Adrenal gland (tissue), 9 donors: ENCODE measurements at regions not wholly inside any gene's neighbourhood (a gene's known extent, or its start where the extent isn't known, plus 50 kb on each side); places are given as distances from the start of the nearest gene placed in this dataset.
A peak's percentile ranks its signal among the peaks of the same experiment; 100 is the strongest.

ENCODE experiments used
- DNase-seq, 7 donors: peaks; one replicate each; pipeline ENCODE4 v3.0.0-alpha.2; 2019 to 2020
- H3K27ac ChIP-seq, 5 donors: fragments of 200-600 bp; sonication (generic) in 4 of 5; 1 replicate in 3 of 5; 2 replicates in 2 of 5; pipeline versions ENCODE4 v1.5.1 to v1.8.0; 2016 to 2020; ENCODE audit warnings: mild to moderate bottlenecking in 1 of 5
- H3K27me3 ChIP-seq: fragments of 200-600 bp; 2 replicates; pipeline ENCODE4 v1.8.0; 2021
- H3K36me3 ChIP-seq, 2 donors: fragments of 200-600 bp; replicated peaks in 1 of 2; 1 replicate in 1 of 2; 2 replicates in 1 of 2; pipeline versions ENCODE4 v1.5.1 to v1.8.0; 2018 to 2022
- H3K4me1 ChIP-seq, 2 donors: fragments of 200-600 bp; replicated peaks in 1 of 2; 1 replicate in 1 of 2; 2 replicates in 1 of 2; pipeline versions ENCODE4 v1.5.1 to v1.8.0; 2018 to 2021
- H3K4me3 ChIP-seq, 4 donors: fragments of 200-600 bp; sonication (generic) in 3 of 4; one replicate each; pipeline ENCODE4 v1.5.1; 2016 to 2018
- H3K9me3 ChIP-seq, 3 donors: fragments of 200-600 bp; sonication (generic) in 1 of 3; replicated peaks in 1 of 3; 1 replicate in 2 of 3; 2 replicates in 1 of 3; pipeline versions ENCODE4 v1.5.1 to v1.8.0; 2016 to 2021
- POLR2A ChIP-seq, 2 donors: fragments of 450-650 bp; IDR thresholded peaks; one replicate each; pipeline ENCODE4 v1.6.1; 2017; ENCODE audit warnings: antibody characterized with exemption in 2 of 2, mild to moderate bottlenecking in 2 of 2, moderate library complexity in 1 of 2
- WGBS, 4 donors: extraction: QIAGEN DNeasy Blood & Tissue Kit in 2 of 4; methylation state at CpG; one replicate each; pipeline versions ENCODE4 v1.1.5 to v1.1.7; 2013 to 2017; 5-methylcytosine and 5-hydroxymethylcytosine counted together
- intact Hi-C, 2 donors: fragments of 100-400 bp; cut with DNase I; formaldehyde crosslinking; loops; one replicate each; pipeline versions ENCODE4 v1.14.1 to v1.15.0; 2022 to 2023
- TF ChIP-seq, protein P1 (sequence below), 6 experiments: fragments of 450-650 bp in 4 of 6; fragments of 200-600 bp in 2 of 6; sonication (generic) in 1 of 6; IDR thresholded peaks; 1 replicate in 5 of 6; 2 replicates in 1 of 6; pipeline versions ENCODE4 v1.5.1 to v1.8.0; 2016 to 2021; ENCODE audit warnings: antibody characterized with exemption in 6 of 6, mild to moderate bottlenecking in 2 of 6, moderate library complexity in 1 of 6
- donor health status: healthy with polysubstance abuse.
- donor health status: Bipolar disorder and iron deficiency.
- donor health status: DM: yes; HTN: yes; CAD: no.
- donor health status: DM: no; HTN: no; CAD: no.
- donor health status: DM: no; HTN: no; CAD: no.

GRCh38 chr2:64203858-64204632, 59.8 kb upstream of the PELI1 start:
- intact Hi-C loops, result no loop called here
- DNase-seq, result peak in 2 of 7 donors; percentile 23 to 27
- WGBS, 4 donors, result 32 to 64% (median 52%) methylated on average over 9 to 12 of the region's 12 CpGs
- Histone ChIP-seq H3K27me3 (no peaks in the 10 kb centered on the region), H3K4me3 (peak overlapping the region in 1 of 4 donors; percentile 10), H3K36me3 (no peaks in the 10 kb centered on the region), H3K27ac (peak overlapping the region in 2 of 5 donors; percentile 68 to 84), H3K9me3 (no peaks in the 10 kb centered on the region), H3K4me1 (peaks cover 0 to 17% of the 10 kb centered on the region in 2 donors)
- TF ChIP-seq POLR2A (IDR thresholded peaks at IDR 0.05), result no peak
- TF ChIP-seq, protein P1, sequence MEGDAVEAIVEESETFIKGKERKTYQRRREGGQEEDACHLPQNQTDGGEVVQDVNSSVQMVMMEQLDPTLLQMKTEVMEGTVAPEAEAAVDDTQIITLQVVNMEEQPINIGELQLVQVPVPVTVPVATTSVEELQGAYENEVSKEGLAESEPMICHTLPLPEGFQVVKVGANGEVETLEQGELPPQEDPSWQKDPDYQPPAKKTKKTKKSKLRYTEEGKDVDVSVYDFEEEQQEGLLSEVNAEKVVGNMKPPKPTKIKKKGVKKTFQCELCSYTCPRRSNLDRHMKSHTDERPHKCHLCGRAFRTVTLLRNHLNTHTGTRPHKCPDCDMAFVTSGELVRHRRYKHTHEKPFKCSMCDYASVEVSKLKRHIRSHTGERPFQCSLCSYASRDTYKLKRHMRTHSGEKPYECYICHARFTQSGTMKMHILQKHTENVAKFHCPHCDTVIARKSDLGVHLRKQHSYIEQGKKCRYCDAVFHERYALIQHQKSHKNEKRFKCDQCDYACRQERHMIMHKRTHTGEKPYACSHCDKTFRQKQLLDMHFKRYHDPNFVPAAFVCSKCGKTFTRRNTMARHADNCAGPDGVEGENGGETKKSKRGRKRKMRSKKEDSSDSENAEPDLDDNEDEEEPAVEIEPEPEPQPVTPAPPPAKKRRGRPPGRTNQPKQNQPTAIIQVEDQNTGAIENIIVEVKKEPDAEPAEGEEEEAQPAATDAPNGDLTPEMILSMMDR (IDR thresholded peaks at IDR 0.05), result no peak

- Histone ChIP-seq H3K27me3 (no peaks in the 10 kb centered on the region), H3K4me1 (peaks cover 0 to 17% of the 10 kb centered on the region in 2 donors), H3K36me3 (no peaks in the 10 kb centered on the region), H3K4me3 (no peak overlapping the region), H3K27ac (peak overlapping the region in 1 of 5 donors; percentile 68), H3K9me3 (no peaks in the 10 kb centered on the region)
- WGBS, 4 donors, result 84 to 94% (median 88%) methylated on average over 6 of the region's 6 CpGs
- DNase-seq, result no peak
- TF ChIP-seq, protein P1 (IDR thresholded peaks at IDR 0.05), result no peak
- no peak for TF ChIP-seq POLR2A (IDR thresholded peaks at IDR 0.05)
- intact Hi-C loops, result no loop called here
These were observed 60.5 kb upstream of the PELI1 start for GRCh38 chr2:64204703-64205102.

DNA sequence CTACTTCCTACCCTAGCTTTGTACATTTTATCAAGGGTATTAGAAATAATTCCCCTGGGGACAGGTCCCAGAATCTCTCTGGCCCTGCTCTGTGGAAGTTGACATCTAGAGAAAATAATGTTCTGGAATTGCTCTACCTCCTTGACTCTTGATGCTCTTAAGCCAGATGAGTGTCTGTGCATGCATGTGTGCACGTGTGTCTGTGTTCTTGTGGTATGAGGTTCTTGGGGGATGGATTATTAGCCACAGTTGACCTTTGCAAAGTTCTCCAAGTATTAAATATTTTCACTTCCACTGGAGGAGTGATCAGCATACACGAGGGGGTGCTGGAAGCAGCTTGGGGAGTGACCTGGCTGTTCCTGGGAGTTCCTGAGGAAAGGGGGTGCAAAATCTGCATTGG, 61.2 kb upstream of the PELI1 start:
- Histone ChIP-seq H3K9me3 (no peaks in the 10 kb centered on the region), H3K36me3 (no peaks in the 10 kb centered on the region), H3K27me3 (no peaks in the 10 kb centered on the region), H3K4me3 (no peak overlapping the region), H3K27ac (no peak overlapping the region), H3K4me1 (peaks cover 0 to 17% of the 10 kb centered on the region in 2 donors)
- no peak for DNase-seq
- TF ChIP-seq, protein P1 (IDR thresholded peaks at IDR 0.05), result no peak
- TF ChIP-seq POLR2A (IDR thresholded peaks at IDR 0.05), result no peak
- intact Hi-C loops, result no loop called here
- 71 to 74% (median 73%) methylated on average over 2 of the region's 2 CpGs for WGBS, 4 donors

DNA sequence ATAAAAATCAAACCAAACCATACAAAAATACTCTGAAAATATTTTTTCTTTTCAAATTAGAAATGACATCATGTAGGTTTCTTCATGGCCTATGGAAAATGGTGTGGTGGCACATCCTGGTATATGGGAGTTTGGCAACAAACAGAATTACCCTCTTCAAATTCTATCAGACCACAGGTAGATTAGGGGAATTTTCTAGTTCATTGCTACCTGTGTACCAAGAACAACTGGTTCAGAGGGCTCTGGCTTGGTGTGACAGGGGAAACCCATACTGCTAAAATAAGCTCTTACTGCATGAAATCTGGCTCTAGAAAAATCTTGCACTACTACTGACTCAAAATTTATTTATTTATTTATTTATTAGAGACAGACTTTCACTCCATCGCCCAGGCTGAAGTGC, 63.4 kb upstream of the PELI1 start:
- H3K9me3 ChIP-seq, result no peaks in the 10 kb centered on the region
- H3K27me3 ChIP-seq, result no peaks in the 10 kb centered on the region
- WGBS, 4 donors, result 96 to 100% (median 100%) methylated on average over 1 of the region's 1 CpG
- H3K36me3 ChIP-seq, result no peaks in the 10 kb centered on the region
- H3K27ac ChIP-seq, result no peak overlapping the region
- H3K4me1 ChIP-seq, result peaks cover 0 to 17% of the 10 kb centered on the region in 2 donors
- intact Hi-C loops, result no loop called here
- H3K4me3 ChIP-seq, result no peak overlapping the region
- no peak for DNase-seq
- TF ChIP-seq, protein P1 (IDR thresholded peaks at IDR 0.05), result no peak
